ENCODE measurements at regions not wholly inside any gene's neighbourhood (a gene's known extent, or its start where the extent isn't known, plus 50 kb on each side); places are given as distances from the start of the nearest gene placed in this dataset.

DNA sequence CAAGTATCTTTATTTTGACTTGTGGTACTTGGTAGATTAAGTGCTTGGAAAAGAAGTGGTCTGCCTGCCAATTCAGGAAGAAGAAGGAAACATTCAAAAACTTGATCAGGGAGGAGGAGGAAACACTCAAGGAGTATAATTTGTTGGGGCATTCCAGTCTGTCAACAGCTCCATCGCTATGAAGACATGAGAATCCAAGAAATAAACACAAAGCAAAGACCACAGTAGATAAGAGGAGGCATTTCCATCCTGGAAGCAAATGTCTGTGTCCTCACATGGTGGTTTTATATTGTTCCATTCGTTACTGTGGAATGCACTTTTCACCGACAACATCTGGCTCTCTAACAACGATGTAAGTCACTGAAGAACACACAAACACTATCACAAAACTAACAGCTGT, 176.1 kb upstream of the FRMD4B start:
- H3K4me3 ChIP-seq (ENCODE audit: low read depth, low read length), result no peak overlapping the region
- TF ChIP-seq, protein P1, sequence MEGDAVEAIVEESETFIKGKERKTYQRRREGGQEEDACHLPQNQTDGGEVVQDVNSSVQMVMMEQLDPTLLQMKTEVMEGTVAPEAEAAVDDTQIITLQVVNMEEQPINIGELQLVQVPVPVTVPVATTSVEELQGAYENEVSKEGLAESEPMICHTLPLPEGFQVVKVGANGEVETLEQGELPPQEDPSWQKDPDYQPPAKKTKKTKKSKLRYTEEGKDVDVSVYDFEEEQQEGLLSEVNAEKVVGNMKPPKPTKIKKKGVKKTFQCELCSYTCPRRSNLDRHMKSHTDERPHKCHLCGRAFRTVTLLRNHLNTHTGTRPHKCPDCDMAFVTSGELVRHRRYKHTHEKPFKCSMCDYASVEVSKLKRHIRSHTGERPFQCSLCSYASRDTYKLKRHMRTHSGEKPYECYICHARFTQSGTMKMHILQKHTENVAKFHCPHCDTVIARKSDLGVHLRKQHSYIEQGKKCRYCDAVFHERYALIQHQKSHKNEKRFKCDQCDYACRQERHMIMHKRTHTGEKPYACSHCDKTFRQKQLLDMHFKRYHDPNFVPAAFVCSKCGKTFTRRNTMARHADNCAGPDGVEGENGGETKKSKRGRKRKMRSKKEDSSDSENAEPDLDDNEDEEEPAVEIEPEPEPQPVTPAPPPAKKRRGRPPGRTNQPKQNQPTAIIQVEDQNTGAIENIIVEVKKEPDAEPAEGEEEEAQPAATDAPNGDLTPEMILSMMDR (conservative IDR thresholded peaks at IDR 0.05; ENCODE audit: low read depth, low read length), result no peak
- DNase-seq (ENCODE audit: low read depth), result no peak

DNA sequence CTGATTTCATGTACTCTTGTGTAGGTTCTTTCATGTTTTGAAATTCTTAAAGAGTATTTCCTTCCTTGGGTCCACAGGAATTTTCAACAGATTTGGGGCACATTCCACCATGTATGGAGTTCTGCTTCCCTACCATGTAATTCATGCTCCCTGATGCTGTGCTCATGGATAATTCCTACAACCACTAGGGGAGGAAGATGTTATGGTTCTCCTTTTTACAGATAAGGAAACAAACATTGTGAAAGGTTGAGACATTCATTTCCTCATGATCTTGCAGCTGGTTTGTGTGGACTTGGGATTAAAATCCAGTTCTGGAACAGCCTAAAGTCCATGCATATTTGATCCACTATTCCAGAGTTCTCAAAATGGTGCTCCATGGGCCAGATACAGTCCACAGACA, 174.9 kb upstream of the FRMD4B start:
- DNase-seq (ENCODE audit: low read depth), result no peak
- H3K4me3 ChIP-seq (ENCODE audit: low read depth, low read length), result no peak overlapping the region
- TF ChIP-seq, protein P1 (conservative IDR thresholded peaks at IDR 0.05; ENCODE audit: low read depth, low read length), result peak; percentile 14

DNA sequence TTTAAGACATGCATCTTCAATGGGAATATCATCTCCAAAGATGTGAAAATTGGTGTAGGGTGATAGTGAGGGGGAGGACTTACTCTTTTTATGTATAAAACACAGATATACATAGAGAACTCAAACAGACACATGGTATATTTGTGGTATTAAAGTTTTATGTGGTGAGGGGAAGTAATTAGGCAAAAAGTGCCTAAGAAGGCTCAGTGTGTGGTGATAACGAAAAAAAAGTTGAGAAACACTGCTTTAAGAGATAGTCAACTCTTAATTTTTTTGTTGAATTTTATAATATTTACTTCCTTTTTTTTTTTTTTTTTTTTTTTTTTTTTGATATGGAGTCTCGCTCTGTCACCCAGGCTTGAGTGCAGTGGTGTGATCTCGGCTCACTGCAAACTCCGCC, 174.2 kb upstream of the FRMD4B start:
- no peak overlapping the region for H3K4me3 ChIP-seq (ENCODE audit: low read depth, low read length)
- DNase-seq (ENCODE audit: low read depth), result no peak
- TF ChIP-seq, protein P1 (conservative IDR thresholded peaks at IDR 0.05; ENCODE audit: low read depth, low read length), result no peak

DNA sequence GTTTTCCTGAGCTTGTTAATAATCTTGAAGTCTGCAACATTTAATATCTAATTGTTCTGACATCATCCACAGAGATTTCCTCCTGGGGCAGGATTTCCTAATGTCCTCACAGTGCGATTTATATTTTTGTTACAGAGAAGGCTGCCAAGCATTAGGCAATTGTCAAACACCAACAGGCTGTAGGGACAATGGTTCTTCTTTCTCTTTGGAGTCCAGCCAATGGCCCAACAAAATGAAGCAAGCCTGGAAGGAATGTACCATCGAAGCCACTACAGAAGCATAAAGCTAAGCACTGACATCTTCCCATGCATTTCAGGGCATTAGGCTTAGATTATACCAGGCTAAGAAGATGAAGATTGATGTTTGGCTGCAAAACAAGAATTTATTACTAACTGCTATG, 173.0 kb upstream of the FRMD4B start:
- TF ChIP-seq, protein P1 (conservative IDR thresholded peaks at IDR 0.05; ENCODE audit: low read depth, low read length), result no peak
- H3K4me3 ChIP-seq (ENCODE audit: low read depth, low read length), result no peak overlapping the region
- DNase-seq (ENCODE audit: low read depth), result peak; percentile 12

DNA sequence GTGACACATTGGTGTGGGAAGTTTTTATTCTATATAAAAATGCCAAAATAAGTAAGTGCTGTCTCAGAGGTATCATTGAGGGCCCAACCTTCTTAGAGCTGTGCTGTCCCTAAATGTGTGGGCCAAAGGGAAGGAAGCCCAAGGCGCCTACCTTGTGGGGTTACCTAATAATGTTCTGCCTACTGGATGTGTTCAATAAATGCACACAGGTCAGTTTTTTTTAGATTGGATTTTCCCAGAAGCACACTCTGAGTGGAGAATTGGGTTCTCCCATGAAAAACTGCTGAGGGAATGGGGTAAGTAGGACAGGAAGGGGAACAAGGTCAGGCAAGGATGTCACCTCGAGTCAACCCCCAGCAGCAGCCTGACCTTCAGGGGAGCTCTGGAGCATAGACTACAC, 168.7 kb upstream of the FRMD4B start:
- no peak overlapping the region for H3K4me3 ChIP-seq (ENCODE audit: low read depth, low read length)
- no peak for DNase-seq (ENCODE audit: low read depth)
- TF ChIP-seq, protein P1 (conservative IDR thresholded peaks at IDR 0.05; ENCODE audit: low read depth, low read length), result no peak

DNA sequence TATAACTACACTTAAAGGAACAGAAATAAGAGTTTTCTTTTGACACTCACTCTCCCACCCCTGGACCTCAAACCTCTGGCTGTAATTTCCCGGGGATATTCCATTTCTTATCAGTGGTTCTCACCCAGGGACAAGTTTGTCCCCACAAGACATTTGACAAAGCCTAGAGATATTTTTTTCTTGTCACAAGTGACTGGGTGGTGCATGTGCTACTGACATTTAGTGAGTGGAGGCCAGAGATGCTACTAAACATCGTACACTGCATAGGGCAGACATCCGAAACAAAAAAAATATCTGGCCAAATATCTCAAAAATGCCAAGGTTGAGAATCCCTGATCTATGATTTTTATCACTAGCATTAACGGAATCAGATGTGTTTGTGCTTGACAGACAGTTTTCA, 168.0 kb upstream of the FRMD4B start:
- DNase-seq (ENCODE audit: low read depth), result no peak
- no peak overlapping the region for H3K4me3 ChIP-seq (ENCODE audit: low read depth, low read length)
- TF ChIP-seq, protein P1 (conservative IDR thresholded peaks at IDR 0.05; ENCODE audit: low read depth, low read length), result no peak

DNA sequence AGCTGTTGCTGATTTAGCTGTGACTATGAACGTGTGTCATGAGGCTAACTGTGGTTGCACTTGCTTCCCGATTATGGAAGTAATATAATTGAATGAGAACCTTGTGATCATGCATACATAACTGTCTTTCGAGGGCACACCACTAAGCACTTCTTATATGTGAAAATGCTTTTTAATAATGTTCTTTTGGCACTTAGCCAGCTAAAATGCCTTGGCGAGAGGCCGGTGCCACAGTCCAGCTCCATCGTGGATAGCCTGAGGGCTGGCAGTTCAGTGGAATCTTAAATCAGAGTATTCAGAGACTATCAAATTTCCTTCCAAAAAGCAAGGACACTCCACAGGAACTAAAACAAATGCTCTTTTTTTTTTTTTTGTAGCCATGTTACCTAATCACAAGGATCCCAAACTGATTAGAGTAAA, 161.6 kb upstream of the FRMD4B start:
- DNase-seq (ENCODE audit: low read depth), result no peak
- TF ChIP-seq, protein P1 (conservative IDR thresholded peaks at IDR 0.05; ENCODE audit: low read depth, low read length), result no peak
- H3K4me3 ChIP-seq (ENCODE audit: low read depth, low read length), result no peak overlapping the region

Measured in epithelial cell of proximal tubule (primary cell).